Erythroblast (primary cell): ENCODE measurements at regions not wholly inside any gene's neighbourhood (a gene's known extent, or its start where the extent isn't known, plus 50 kb on each side); places are given as distances from the start of the nearest gene placed in this dataset.
"Not testable (repeated sequence)": the region's sequence is repeated elsewhere in the genome, so short reads cannot be mapped to it uniquely, and the experiment has no call there.

ENCODE experiments used
- DNase-seq, 2 experiments: peaks; one replicate each; lab custom pipeline; 2025; lab: John Stamatoyannopoulos, UW
- GATA1 ChIP-seq: IDR thresholded peaks from 2 replicates; pipeline ENCODE4 v1.6.1; 2011; ENCODE audit warnings: low read depth, mild to moderate bottlenecking, control low read depth, low read length, moderate library complexity
- POLR2A ChIP-seq: IDR thresholded peaks from 2 replicates; pipeline ENCODE4 v1.6.1; 2011; ENCODE audit warnings: mild to moderate bottlenecking, low read length

- no peak for TF ChIP-seq GATA1
- no peak for DNase-seq
Observed at GRCh38 chr1:10878469-10878868, 82.0 kb upstream of the CASZ1 start.

GRCh38 chr1:10880063-10880462, 83.6 kb upstream of the CASZ1 start:
- TF ChIP-seq GATA1 (no peak), POLR2A (no peak)
- DNase-seq = no peak

DNA sequence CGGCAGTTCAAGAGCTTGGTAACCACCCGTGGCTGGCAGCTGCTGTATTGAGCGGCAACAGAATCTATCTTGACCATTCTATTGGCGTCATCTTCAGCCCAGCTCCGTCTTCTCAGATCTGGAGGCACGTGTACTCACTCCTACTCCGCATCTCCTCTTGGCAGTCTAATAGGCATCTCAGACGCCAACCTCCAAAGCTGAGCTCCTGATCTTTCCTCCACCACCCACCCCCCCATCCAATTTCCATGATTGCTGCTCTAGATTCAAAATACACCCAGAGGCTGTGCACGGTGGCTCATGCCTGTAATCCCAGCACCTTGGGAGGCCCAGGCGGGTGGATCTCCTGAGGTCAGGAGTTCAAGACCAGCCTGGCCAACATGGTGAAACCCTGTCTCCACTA, 84.6 kb upstream of the CASZ1 start:
- no peak for DNase-seq
- TF ChIP-seq GATA1 = no peak
- no peak for TF ChIP-seq POLR2A

- no peak for TF ChIP-seq POLR2A
- no peak for TF ChIP-seq GATA1
- no peak for DNase-seq
Observed at GRCh38 chr1:10882069-10882468, 85.6 kb upstream of the CASZ1 start.

DNA sequence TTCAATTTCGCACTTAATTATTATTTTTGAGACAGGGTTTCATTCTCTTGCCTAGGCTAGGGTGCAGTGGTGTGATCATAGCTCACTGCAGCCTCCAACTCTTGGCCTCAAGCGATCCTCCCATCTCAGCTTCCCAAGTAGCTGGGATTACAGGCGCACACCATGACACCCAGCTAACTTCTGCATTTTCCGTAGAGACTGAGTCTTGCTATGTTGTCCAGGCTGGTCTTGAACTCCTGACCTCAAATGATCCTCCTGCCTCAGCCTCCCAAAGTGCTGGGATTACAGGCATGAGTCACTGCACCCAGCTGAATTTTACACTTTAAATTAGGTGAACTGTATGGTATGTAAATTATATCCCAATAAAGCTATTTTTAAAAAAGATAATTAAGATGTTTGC, 90.6 kb upstream of the CASZ1 start:
- not testable (repeated sequence) for DNase-seq

GRCh38 chr1:10888291-10888690, 91.8 kb upstream of the CASZ1 start:
- no peak for DNase-seq
- TF ChIP-seq GATA1 (no peak), POLR2A (no peak)

DNA sequence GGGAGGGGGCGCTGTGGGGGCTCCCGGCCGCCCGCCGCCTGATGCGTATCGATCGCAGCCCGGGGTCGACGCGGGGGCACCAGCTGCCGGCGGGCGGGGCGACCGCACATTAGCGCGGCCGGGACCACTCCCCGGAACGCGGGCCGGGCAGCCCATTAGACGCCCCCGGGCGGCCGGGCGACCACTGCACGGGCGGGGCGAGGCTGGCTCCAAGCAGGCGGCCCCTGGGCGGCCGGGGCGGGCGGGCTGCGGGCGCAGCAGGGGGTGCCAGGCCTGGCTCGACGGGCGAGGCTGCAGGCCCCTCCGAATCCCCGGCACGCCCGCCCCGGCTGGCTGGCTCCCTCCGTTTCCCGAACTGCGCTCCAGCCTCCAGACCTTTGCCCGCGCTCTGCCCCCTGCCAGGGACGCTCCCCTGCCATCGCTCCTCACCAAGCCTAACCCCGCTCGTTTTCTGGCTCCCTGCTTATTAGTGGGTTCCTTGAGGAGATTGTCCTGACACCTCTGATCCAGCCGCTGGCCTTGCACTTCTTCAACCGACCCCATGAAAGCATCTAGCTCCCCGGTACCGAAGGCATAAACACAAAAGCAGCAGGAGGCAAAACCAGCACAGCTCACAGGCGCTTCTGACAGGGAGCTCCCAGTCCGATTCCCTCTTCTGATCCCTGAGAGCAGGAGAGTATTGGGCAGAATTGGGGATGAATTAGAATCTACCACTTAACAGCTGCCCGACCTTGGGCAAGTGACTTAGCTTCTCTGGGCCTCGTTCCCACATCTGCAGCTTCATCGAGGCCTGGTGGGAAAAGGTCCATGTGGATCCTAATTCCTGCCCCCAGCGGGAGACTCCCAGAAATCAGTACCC, 92.6 kb upstream of the CASZ1 start:
- no peak for DNase-seq
- no peak for TF ChIP-seq POLR2A
- TF ChIP-seq GATA1 = no peak

- no peak for TF ChIP-seq POLR2A
- TF ChIP-seq GATA1 = no peak
- DNase-seq = no peak
Observed at GRCh38 chr1:10889650-10890353, 93.4 kb upstream of the CASZ1 start.

DNA sequence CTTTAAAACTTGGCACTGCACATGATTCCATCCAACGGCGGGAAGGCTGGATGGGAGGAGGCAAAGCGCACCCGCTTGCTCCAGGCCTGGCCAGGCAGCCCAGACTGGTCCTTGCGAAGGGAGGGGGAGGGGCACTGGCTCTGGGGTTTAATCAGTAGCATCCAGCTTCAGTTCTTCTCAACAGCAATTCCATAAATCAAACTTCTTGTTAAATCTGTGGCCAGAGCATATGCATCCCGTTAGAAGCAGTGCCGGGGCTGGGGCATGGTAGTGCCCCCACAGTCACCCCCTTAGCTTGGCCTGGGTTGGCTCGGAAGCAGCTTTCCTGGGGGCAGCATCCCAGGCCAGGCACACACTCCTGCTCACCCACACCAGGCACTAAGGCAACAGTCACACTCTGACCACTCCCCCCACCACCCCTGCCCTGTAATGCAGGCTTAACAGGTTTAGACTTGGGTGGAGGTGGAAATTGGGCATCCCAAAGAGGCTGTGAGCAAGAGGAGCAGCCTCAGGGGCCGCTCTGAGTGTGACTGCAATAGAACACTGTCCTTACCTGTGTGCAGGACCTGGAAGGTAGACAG, 94.1 kb upstream of the CASZ1 start:
- no peak for TF ChIP-seq GATA1
- no peak for TF ChIP-seq POLR2A
- no peak for DNase-seq

- TF ChIP-seq GATA1 (no peak), POLR2A (no peak)
- no peak for DNase-seq
Observed at GRCh38 chr1:10891091-10891490, 94.6 kb upstream of the CASZ1 start.

DNA sequence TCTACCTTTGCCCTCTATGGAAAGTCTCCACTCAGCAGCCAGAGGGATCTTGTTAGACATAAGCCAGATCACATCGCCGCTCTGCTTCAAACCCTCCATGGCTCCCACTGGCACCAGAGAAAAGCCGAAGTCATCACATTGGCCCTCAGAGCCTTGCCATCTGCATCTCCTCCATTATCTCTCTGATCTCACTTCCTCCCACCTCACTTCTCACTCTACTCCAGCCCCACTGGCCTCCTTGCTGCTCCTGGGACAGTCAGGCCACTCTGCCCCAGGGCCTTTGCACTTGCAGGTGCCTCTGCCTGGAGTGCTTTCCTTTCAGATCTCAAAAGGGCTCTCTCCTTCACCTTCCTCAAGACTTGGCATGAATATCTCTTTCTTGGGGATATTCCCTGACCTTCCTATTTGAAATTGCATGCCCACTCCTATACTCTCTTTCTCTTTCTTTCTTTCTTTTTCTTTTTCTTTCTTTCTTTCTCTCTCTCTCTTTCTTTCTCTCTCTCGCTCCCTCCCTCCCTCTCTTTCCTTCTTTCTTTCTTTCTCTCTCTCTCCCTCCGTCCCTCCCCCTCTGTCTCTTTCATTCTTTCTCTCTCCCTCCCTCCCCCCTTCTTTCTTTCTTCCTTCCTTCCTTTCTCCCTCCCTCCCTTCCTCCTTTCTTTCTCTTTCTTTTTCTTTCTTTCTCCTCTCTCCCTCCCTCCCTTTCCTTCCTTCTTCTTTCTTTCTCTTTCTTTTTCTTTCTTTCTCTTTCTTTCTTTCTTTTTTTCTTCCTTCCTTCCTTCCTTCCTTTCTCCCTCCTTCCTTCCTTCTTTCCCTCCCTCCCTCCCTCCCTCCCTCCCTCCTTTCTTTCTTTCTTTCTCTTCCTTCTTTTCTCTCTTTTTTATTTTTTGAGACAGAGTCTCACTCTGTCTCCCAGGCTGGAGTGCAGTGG, 96.0 kb upstream of the CASZ1 start:
- TF ChIP-seq POLR2A = no peak
- TF ChIP-seq GATA1 = no peak
- no peak for DNase-seq

GRCh38 chr1:10895621-10896020, 99.2 kb upstream of the CASZ1 start:
- no peak for DNase-seq

GRCh38 chr1:10896673-10897072, 100.2 kb upstream of the CASZ1 start:
- DNase-seq = no peak
- TF ChIP-seq POLR2A (no peak), GATA1 (no peak)

More at GRCh38 chr1:10895621-10896020, 99.2 kb upstream of the CASZ1 start:
- no peak for TF ChIP-seq GATA1
- no peak for TF ChIP-seq POLR2A
